Peyer's patch (tissue), 4 donors: ENCODE measurements at regions not wholly inside any gene's neighbourhood (a gene's known extent, or its start where the extent isn't known, plus 50 kb on each side); places are given as distances from the start of the nearest gene placed in this dataset.

Experiments
- DNase-seq, 3 donors: peaks; one replicate each; pipeline ENCODE4 v3.0.0-alpha.2; 2017 to 2019
- H3K27ac ChIP-seq, 4 donors: fragments of 200-600 bp; sonication (generic); one replicate each; pipeline ENCODE4 v1.5.1; 2016 to 2019
- H3K27me3 ChIP-seq, 2 donors: fragments of 200-600 bp; sonication (generic); one replicate each; pipeline ENCODE4 v1.5.1; 2019
- H3K36me3 ChIP-seq, 3 donors: fragments of 200-600 bp; sonication (generic); one replicate each; pipeline ENCODE4 v1.5.1; 2016 to 2019
- H3K4me1 ChIP-seq, 4 donors: fragments of 200-600 bp; sonication (generic); one replicate each; pipeline ENCODE4 v1.5.1; 2016 to 2019
- H3K4me3 ChIP-seq, 4 donors: fragments of 200-600 bp; sonication (generic); 1 replicate in 3 of 4; 2 replicates in 1 of 4; pipeline ENCODE4 v1.5.1; 2016 to 2019; ENCODE audit warnings: mild to moderate bottlenecking in 1 of 4
- H3K9me3 ChIP-seq, 4 donors: fragments of 200-600 bp; sonication (generic); one replicate each; pipeline ENCODE4 v1.5.1; 2016 to 2019; ENCODE audit warnings: mild to moderate bottlenecking in 1 of 4
- CTCF ChIP-seq, 6 experiments: fragments of 450-650 bp in 4 of 6; fragments of 200-600 bp in 2 of 6; sonication (generic) in 1 of 6; IDR thresholded peaks; one replicate each; pipeline ENCODE4 v1.5.1; 2017 to 2019; ENCODE audit warnings: antibody characterized with exemption in 6 of 6, mild to moderate bottlenecking in 3 of 6, moderate library complexity in 1 of 6
- POLR2A ChIP-seq, 2 donors: fragments of 450-650 bp; IDR thresholded peaks; one replicate each; pipeline ENCODE4 v1.5.1; 2017; ENCODE audit warnings: antibody characterized with exemption in 2 of 2, mild to moderate bottlenecking in 2 of 2, moderate library complexity in 2 of 2

DNA sequence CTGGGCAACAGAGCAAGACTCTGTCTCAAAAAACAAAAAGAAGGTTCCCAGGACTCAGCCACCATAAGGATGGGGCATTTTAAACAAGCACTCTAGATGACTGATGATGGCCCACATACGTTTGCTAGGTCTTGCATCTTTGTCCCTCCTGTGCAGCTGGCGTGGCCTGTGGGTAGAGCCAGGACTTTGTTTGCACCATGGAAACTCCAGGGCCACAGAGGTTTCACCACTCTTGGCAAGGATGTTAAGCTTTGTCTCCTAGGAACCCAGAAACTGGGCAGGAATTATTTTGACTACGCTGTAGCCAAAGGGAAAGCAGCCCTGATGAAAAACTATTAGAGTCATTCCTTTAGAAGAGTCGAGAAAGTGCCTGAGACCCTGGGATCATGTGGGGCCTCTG lies 54.1 kb upstream of the CALM2 start:
- TF ChIP-seq POLR2A (IDR thresholded peaks at IDR 0.05) (no peak), CTCF (IDR thresholded peaks at IDR 0.05) (no peak)
- DNase-seq = no peak
- no peaks in the 10 kb centered on the region for H3K9me3 ChIP-seq
- no peaks in the 10 kb centered on the region for H3K36me3 ChIP-seq
- peak overlapping the region in 1 of 4 donors; percentile 8 for H3K27ac ChIP-seq
- peaks cover 0 to 22% (median 5%) of the 10 kb centered on the region in 4 donors for H3K4me1 ChIP-seq
- H3K4me3 ChIP-seq = no peak overlapping the region
- no peaks in the 10 kb centered on the region for H3K27me3 ChIP-seq

- H3K9me3 ChIP-seq = no peaks in the 10 kb centered on the region
- no peak overlapping the region for H3K27ac ChIP-seq
- no peaks in the 10 kb centered on the region for H3K27me3 ChIP-seq
- TF ChIP-seq POLR2A (IDR thresholded peaks at IDR 0.05) = no peak
- TF ChIP-seq CTCF (IDR thresholded peaks at IDR 0.05) = no peak
- DNase-seq = no peak
- H3K4me1 ChIP-seq = peaks cover 0 to 18% (median 6%) of the 10 kb centered on the region in 4 donors
- no peak overlapping the region for H3K4me3 ChIP-seq
- no peaks in the 10 kb centered on the region for H3K36me3 ChIP-seq
Measured at GRCh38 chr2:47227532-47228279, 51.4 kb upstream of the CALM2 start.

DNA sequence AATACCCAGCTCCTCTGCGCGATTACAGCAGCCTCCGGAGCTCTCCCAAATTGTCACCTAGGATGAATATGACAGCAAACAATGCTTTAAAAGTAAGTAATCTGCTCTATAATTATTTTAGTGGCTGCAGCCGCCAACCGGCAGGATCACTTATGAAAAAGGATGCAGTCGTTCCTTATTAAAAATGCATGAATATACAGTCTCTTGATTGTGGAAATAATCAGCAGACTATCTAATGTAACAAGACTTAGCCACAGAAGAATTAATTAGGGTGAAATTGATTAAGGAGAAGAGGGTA lies 50.6 kb upstream of the CALM2 start:
- no peaks in the 10 kb centered on the region for H3K36me3 ChIP-seq
- H3K9me3 ChIP-seq = no peaks in the 10 kb centered on the region
- H3K27me3 ChIP-seq = no peaks in the 10 kb centered on the region
- TF ChIP-seq POLR2A (IDR thresholded peaks at IDR 0.05) (no peak), CTCF (IDR thresholded peaks at IDR 0.05) (no peak)
- peaks cover 0 to 18% (median 6%) of the 10 kb centered on the region in 4 donors for H3K4me1 ChIP-seq
- no peak overlapping the region for H3K27ac ChIP-seq
- DNase-seq = no peak
- no peak overlapping the region for H3K4me3 ChIP-seq

DNA sequence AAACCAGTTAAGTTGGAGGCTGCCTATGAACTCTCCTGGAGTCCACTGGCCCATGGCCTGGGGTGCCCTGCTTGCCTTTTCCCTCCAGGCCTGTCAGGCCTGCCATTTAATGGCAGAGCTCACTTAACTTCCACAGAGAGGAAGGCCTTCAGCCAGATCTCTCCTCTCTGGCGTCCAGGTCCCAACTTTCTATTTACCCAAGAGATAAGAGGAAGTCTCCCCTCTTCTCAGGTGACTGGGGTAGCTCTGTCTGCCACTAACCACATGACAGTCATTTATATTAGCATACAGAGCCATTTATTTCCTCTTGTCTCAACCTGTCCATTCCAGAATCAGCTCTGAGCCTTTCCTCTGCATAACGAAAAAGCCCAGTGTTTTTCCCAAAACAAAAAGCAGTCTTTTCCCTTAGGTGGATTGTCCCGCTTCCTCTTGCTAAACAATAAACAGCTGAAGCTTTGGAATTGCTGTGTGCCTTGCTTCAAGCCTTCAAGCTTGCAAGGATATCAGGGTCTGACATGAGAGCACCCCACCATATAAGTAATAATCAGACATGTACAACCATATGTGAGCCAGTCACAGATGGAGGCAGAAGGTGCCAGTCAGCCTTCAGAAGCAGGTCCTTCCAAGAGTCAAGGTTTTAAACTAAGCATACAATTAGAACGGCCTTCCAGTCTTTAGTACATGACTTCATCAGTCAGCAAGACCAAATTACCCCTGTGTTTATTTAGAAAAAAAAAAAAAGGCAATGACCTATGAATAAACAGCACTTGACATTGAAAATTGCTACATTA lies 50.0 kb upstream of the CALM2 start:
- Histone ChIP-seq H3K36me3 (no peaks in the 10 kb centered on the region), H3K27me3 (no peaks in the 10 kb centered on the region), H3K4me3 (no peak overlapping the region), H3K9me3 (no peaks in the 10 kb centered on the region), H3K4me1 (peaks cover 0 to 18% (median 6%) of the 10 kb centered on the region in 4 donors), H3K27ac (peak overlapping the region in 2 of 4 donors; percentile 34 to 42)
- DNase-seq = peak in 1 of 3 donors; percentile 25
- TF ChIP-seq POLR2A (IDR thresholded peaks at IDR 0.05) (no peak), CTCF (IDR thresholded peaks at IDR 0.05) (no peak)
